Hippocampal formation (tissue), 2 donors: ENCODE measurements at regions not wholly inside any gene's neighbourhood (a gene's known extent, or its start where the extent isn't known, plus 50 kb on each side); places are given as distances from the start of the nearest gene placed in this dataset.
"Not testable (repeated sequence)": the region's sequence is repeated elsewhere in the genome, so short reads cannot be mapped to it uniquely, and the experiment has no call there.

ENCODE experiments used
- DNase-seq, 2 donors: peaks; one replicate each; lab custom pipeline; 2025; lab: John Stamatoyannopoulos, UW

- no peak for DNase-seq
Measured at GRCh38 chr15:91414124-91414523, 314.1 kb downstream of the SV2B start.

GRCh38 chr15:91415258-91415657, 315.2 kb downstream of the SV2B start:
- not testable (repeated sequence) for DNase-seq

GRCh38 chr15:91420689-91421088, 320.6 kb downstream of the SV2B start:
- no peak for DNase-seq

GRCh38 chr15:91422797-91423196, 322.7 kb downstream of the SV2B start:
- DNase-seq: no peak

- no peak for DNase-seq
Measured at GRCh38 chr15:91424001-91424400, 323.9 kb downstream of the SV2B start.

GRCh38 chr15:91426412-91426811, 326.4 kb downstream of the SV2B start:
- no peak for DNase-seq

- no peak for DNase-seq
Measured at GRCh38 chr15:91429973-91430372, 329.9 kb downstream of the SV2B start.

GRCh38 chr15:91431041-91431715, 331.1 kb downstream of the SV2B start:
- no peak for DNase-seq

- no peak for DNase-seq
Measured at GRCh38 chr15:91435113-91435512, 335.1 kb downstream of the SV2B start.

- DNase-seq: no peak
Measured at GRCh38 chr15:91444656-91445055, 344.6 kb downstream of the SV2B start.

GRCh38 chr15:91445695-91446228, 345.7 kb downstream of the SV2B start:
- no peak for DNase-seq

GRCh38 chr15:91447991-91448644, 348.1 kb downstream of the SV2B start:
- no peak for DNase-seq

GRCh38 chr15:91453376-91453775, 353.3 kb downstream of the SV2B start:
- not testable (repeated sequence) for DNase-seq

GRCh38 chr15:91456251-91456718, 356.2 kb downstream of the SV2B start:
- DNase-seq: no peak

GRCh38 chr15:91456921-91457320, 356.9 kb downstream of the SV2B start:
- DNase-seq: no peak

GRCh38 chr15:91461377-91461776, 361.3 kb downstream of the SV2B start:
- no peak for DNase-seq

GRCh38 chr15:91465086-91465485, 365.0 kb downstream of the SV2B start:
- no peak for DNase-seq

- DNase-seq: no peak
Measured at GRCh38 chr15:91465696-91466095, 365.6 kb downstream of the SV2B start.

GRCh38 chr15:91468871-91469580, 369.0 kb downstream of the SV2B start:
- no peak for DNase-seq

GRCh38 chr15:91469632-91470567, 369.8 kb downstream of the SV2B start:
- DNase-seq: no peak

- no peak for DNase-seq
Measured at GRCh38 chr15:91471468-91471867, 371.4 kb downstream of the SV2B start.
